Lower leg skin (tissue), 4 donors: ENCODE measurements at regions not wholly inside any gene's neighbourhood (a gene's known extent, or its start where the extent isn't known, plus 50 kb on each side); places are given as distances from the start of the nearest gene placed in this dataset.

Experiments
- DNase-seq, 2 donors: peaks; one replicate each; pipeline ENCODE4 v3.0.0-alpha.2; 2019; ENCODE audit warnings: low spot score in 2 of 2
- H3K4me3 ChIP-seq: fragments of 200-600 bp; sonication (generic); 2 replicates; pipeline ENCODE4 v1.5.1; 2017; ENCODE audit warnings: mild to moderate bottlenecking, low read depth; ENCODE audit not compliant: poor library complexity, severe bottlenecking
- POLR2A ChIP-seq, 2 donors: fragments of 450-650 bp; IDR thresholded peaks; one replicate each; pipeline ENCODE4 v1.6.1; 2016 to 2017; ENCODE audit warnings: antibody characterized with exemption in 2 of 2, mild to moderate bottlenecking in 1 of 2, moderate library complexity in 1 of 2
- WGBS, 2 donors: methylation state at CpG; one replicate each; pipeline ENCODE4 v1.1.5; 2018; 5-methylcytosine and 5-hydroxymethylcytosine counted together
- intact Hi-C: fragments of 100-400 bp; cut with DNase I; formaldehyde crosslinking; loops from one replicate; pipeline ENCODE4 v1.15.0; 2023; ENCODE audit warnings: low total_unique reads
- TF ChIP-seq, protein P1 (sequence below), 3 donors: fragments of 450-650 bp; IDR thresholded peaks; one replicate each; pipeline ENCODE4 v1.5.1; 2016; ENCODE audit warnings: antibody characterized with exemption in 3 of 3, mild to moderate bottlenecking in 3 of 3, moderate library complexity in 2 of 3

DNA sequence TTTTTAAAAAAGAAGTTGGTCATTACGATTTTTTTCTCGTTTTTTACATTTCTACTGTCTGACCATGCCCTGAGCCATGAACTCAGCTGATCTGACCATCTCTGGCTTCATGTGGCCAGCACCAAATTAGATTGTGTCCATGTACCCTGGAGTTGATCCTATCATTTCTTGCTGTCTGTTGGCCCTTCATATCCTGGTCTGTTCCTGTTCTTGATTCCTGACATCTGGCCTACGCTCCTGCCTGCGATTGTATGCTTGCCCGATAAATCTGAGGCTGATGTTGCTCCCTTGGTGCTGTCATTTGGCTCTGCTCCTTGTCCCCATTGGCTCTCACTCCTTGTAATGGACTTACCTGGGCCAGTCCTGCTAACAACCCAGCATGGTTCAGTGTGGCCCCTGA, 89.8 kb upstream of the IGSF10 start:
- no peak for DNase-seq
- 69 to 78% methylated on average over 5 of the region's 5 CpGs for WGBS, 2 donors
- H3K4me3 ChIP-seq, result no peak overlapping the region
- no peak for TF ChIP-seq POLR2A (IDR thresholded peaks at IDR 0.05)
- TF ChIP-seq, protein P1, sequence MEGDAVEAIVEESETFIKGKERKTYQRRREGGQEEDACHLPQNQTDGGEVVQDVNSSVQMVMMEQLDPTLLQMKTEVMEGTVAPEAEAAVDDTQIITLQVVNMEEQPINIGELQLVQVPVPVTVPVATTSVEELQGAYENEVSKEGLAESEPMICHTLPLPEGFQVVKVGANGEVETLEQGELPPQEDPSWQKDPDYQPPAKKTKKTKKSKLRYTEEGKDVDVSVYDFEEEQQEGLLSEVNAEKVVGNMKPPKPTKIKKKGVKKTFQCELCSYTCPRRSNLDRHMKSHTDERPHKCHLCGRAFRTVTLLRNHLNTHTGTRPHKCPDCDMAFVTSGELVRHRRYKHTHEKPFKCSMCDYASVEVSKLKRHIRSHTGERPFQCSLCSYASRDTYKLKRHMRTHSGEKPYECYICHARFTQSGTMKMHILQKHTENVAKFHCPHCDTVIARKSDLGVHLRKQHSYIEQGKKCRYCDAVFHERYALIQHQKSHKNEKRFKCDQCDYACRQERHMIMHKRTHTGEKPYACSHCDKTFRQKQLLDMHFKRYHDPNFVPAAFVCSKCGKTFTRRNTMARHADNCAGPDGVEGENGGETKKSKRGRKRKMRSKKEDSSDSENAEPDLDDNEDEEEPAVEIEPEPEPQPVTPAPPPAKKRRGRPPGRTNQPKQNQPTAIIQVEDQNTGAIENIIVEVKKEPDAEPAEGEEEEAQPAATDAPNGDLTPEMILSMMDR (IDR thresholded peaks at IDR 0.05), result no peak
- intact Hi-C loops, result no loop called here

DNA sequence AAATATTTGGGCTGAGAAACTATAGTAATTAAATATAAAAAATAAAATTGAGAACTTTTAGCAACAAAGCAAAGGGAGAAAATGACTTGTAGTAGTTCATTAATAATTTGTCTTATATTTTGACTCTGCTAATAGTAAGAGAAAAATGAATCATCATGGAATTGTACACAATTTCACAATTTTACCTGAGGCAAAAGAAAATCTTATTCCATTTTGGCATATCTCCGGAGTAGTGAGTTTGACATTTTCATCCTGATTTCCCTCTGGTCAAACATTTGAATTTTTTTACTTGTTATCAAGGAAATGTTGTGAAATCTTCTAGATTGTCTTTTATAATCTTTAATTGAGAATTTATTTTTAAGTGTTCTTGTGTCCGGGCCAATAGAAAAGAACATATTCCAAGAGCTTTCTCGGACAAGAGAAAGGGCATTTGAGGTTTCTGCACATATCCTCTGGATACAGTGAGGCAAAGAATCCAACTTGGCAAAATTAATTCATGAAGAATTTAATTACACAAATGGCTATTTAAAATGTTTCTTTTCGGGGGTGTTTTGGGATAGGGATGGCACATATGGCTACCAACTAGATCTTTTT, 89.3 kb upstream of the IGSF10 start:
- H3K4me3 ChIP-seq, result no peak overlapping the region
- TF ChIP-seq POLR2A (IDR thresholded peaks at IDR 0.05), result no peak
- TF ChIP-seq, protein P1 (IDR thresholded peaks at IDR 0.05), result no peak
- no peak for DNase-seq
- intact Hi-C loops, result no loop called here
- WGBS, 2 donors, result 25 to 27% methylated on average over 4 of the region's 4 CpGs

DNA sequence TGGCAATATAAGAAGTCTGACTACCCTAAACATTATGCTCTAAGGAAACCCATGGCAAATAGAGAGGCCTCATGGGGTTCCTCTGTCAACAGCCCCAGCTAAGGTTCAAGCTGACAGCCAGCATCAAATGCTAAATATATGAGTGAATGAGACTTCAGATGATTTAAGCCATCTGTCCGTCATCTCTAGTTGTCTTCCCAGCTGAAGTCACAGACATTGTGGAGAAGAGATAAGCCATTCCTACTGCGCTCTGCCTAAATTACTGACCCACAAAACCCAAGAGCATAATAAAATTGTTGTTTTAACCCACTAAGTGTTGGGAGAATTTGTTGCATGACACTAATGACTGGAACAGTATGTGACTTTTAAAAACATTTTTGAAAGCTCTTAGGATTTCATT, 87.3 kb upstream of the IGSF10 start:
- intact Hi-C loops, result no loop called here
- WGBS, 2 donors, result 79 to 81% methylated on average over 2 of the region's 2 CpGs
- TF ChIP-seq, protein P1 (IDR thresholded peaks at IDR 0.05), result no peak
- no peak for TF ChIP-seq POLR2A (IDR thresholded peaks at IDR 0.05)
- no peak overlapping the region for H3K4me3 ChIP-seq
- DNase-seq, result no peak

DNA sequence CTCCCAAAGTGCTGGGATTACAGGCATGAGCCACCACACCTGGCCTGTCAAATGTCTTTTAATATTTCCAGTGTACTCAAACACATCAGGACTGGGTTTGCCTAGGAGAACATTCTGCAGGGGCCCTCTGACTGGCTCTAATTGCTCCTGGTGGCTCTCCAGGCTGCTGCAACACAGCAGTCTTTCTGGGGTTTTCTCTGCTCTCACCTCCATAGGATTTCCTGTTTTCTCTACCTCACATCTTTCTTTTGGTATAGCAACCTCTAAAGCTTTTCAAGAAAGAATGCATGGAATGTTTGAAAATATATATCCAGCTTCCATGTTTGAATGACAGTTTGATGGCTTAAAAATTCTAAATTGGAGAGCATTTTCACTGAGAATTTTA, 83.3 kb upstream of the IGSF10 start:
- H3K4me3 ChIP-seq, result no peak overlapping the region
- TF ChIP-seq POLR2A (IDR thresholded peaks at IDR 0.05), result no peak
- TF ChIP-seq, protein P1 (IDR thresholded peaks at IDR 0.05), result no peak
- intact Hi-C loops, result no loop called here
- no peak for DNase-seq

DNA sequence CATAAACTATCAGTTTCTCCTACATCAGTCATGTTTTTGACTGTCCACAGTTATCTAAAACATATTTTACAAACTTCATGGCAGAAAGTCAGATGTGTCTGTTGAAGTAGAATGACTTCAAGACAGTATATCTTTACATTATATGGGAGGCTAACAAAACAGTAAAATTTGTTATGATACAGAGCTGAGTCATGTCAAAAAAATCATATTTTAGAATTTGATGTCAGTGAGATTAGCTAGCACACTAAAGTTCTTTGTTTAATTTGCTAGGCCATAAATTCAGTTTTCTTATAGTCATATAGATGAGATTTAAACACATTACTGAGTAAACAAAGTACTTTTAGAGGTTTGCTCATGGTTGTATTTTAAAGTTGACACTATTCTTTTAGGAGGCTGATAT, 80.3 kb upstream of the IGSF10 start:
- TF ChIP-seq, protein P1 (IDR thresholded peaks at IDR 0.05), result no peak
- no peak for TF ChIP-seq POLR2A (IDR thresholded peaks at IDR 0.05)
- DNase-seq, result no peak
- H3K4me3 ChIP-seq, result no peak overlapping the region
- intact Hi-C loops, result no loop called here

DNA sequence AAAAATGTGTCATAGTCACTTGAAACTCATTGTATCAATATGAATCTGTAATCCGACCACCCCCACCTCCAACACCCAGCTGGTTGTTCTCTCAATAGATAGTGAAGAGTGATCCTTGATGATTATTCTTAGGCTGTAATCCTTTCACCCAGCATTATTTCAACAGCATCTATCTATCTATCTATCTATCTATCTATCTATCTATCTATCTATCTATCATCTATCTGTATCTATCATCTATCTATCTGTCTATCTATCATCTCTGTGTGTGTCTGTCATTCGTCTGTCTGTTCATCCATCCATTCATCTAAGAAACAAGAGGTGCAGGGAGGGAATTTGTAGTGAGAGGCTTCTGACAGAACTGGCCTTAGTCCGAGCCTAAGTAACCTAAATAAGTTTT, 78.7 kb upstream of the IGSF10 start:
- TF ChIP-seq, protein P1 (IDR thresholded peaks at IDR 0.05), result no peak
- no peak for TF ChIP-seq POLR2A (IDR thresholded peaks at IDR 0.05)
- DNase-seq, result no peak
- WGBS, 2 donors, result 70 to 73% methylated on average over 3 of the region's 3 CpGs
- no peak overlapping the region for H3K4me3 ChIP-seq
- intact Hi-C loops, result no loop called here
